ENCODE measurements at regions not wholly inside any gene's neighbourhood (a gene's known extent, or its start where the extent isn't known, plus 50 kb on each side); places are given as distances from the start of the nearest gene placed in this dataset.

DNA sequence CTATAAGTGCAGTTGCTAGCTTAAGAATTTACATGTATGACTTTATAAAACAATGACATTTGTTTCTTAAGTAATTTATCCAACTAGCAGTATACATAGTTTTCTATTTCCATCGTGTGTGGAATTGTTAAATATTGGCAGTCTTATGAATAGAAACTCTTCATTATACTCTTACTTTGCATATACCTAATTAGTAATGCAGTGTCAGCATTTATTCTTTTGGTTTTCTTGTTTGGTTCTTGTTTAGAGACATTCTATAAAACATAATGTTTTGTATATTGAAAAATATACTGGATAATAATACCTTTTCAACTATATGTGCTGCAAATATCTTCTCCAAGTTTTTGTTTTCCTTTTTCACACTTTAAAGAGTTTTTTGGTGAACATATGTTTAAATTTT lies 760.2 kb downstream of the VGLL3 start:
- H3K9me3 ChIP-seq (ENCODE audit: control insufficient read depth in 4 of 4, low read length in 3 of 4) = no peaks in the 10 kb centered on the region
- no peak for DNase-seq (ENCODE audit: low spot score)
- no peak overlapping the region for H3K27ac ChIP-seq (ENCODE audit: low read depth in 1 of 2, low read length in 2 of 2)
- H3K36me3 ChIP-seq (ENCODE audit: control insufficient read depth in 4 of 4, insufficient read depth in 3 of 4, low read depth in 1 of 4, low read length in 3 of 4) = no peaks in the 10 kb centered on the region
- 61% methylated on average over 1 of the region's 1 CpG for WGBS
- H3K9ac ChIP-seq (ENCODE audit: low read depth in 1 of 2, low read length in 2 of 2) = no peak overlapping the region
- no peaks in the 10 kb centered on the region for H3K27me3 ChIP-seq (ENCODE audit: control insufficient read depth in 4 of 4, insufficient read depth in 4 of 4, low read length in 3 of 4)
- H3K4me1 ChIP-seq (ENCODE audit: control insufficient read depth in 4 of 4, insufficient read depth in 4 of 4, low read length in 3 of 4) = no peaks in the 10 kb centered on the region
- no peak for TF ChIP-seq HNF4G (IDR thresholded peaks at IDR 0.05)
- no peak for TF ChIP-seq HNF4A (conservative IDR thresholded peaks at IDR 0.05)
- TF ChIP-seq GABPA (IDR thresholded peaks at IDR 0.05 in 1 of 2, conservative IDR thresholded peaks at IDR 0.05 in 1 of 2) = no peak
- TF ChIP-seq NR2F2 (IDR thresholded peaks at IDR 0.05) = no peak
- TF ChIP-seq, protein P1, sequence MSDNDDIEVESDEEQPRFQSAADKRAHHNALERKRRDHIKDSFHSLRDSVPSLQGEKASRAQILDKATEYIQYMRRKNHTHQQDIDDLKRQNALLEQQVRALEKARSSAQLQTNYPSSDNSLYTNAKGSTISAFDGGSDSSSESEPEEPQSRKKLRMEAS (IDR thresholded peaks at IDR 0.05) = no peak
- no peak for TF ChIP-seq YY1 (IDR thresholded peaks at IDR 0.05)
- no peak for TF ChIP-seq FOXA1 (IDR thresholded peaks at IDR 0.05)
- no peak for TF ChIP-seq EGR1 (IDR thresholded peaks at IDR 0.05; ENCODE audit: low read depth in 2 of 2)
- no peak overlapping the region for H3K4me3 ChIP-seq (ENCODE audit: low read depth in 1 of 3, low read length in 3 of 3)

DNA sequence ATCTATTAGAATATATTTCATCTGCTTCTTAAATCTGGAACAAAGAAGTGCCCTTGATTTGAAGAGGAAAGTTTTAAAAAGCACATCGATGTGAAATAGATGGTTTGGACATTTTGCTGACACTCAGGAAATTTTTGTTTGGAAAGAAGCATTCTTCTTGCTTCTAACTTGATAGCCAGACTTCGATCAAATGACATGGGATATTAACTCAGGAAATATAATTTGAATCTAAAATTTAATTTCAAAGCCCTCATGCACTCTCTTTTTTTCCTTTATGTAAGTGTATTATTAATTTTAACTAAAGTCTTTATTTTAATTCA lies 761.2 kb downstream of the VGLL3 start:
- WGBS = 70% methylated on average over 2 of the region's 2 CpGs
- no peak for DNase-seq (ENCODE audit: low spot score)
- Histone ChIP-seq H3K27me3 (ENCODE audit: control insufficient read depth in 4 of 4, insufficient read depth in 4 of 4, low read length in 3 of 4) (no peaks in the 10 kb centered on the region), H3K4me1 (ENCODE audit: control insufficient read depth in 4 of 4, insufficient read depth in 4 of 4, low read length in 3 of 4) (no peaks in the 10 kb centered on the region), H3K9me3 (ENCODE audit: control insufficient read depth in 4 of 4, low read length in 3 of 4) (no peaks in the 10 kb centered on the region), H3K27ac (ENCODE audit: low read depth in 1 of 2, low read length in 2 of 2) (no peak overlapping the region), H3K9ac (ENCODE audit: low read depth in 1 of 2, low read length in 2 of 2) (no peak overlapping the region), H3K4me3 (ENCODE audit: low read depth in 1 of 3, low read length in 3 of 3) (no peak overlapping the region), H3K36me3 (ENCODE audit: control insufficient read depth in 4 of 4, insufficient read depth in 3 of 4, low read depth in 1 of 4, low read length in 3 of 4) (no peaks in the 10 kb centered on the region)
- TF ChIP-seq FOXA2 (IDR thresholded peaks at IDR 0.05) = no peak
- TF ChIP-seq RXRA (IDR thresholded peaks at IDR 0.05) = no peak
- TF ChIP-seq GABPA (IDR thresholded peaks at IDR 0.05 in 1 of 2, conservative IDR thresholded peaks at IDR 0.05 in 1 of 2) = no peak
- TF ChIP-seq JUND (IDR thresholded peaks at IDR 0.05) = no peak
- TF ChIP-seq, protein P2, sequence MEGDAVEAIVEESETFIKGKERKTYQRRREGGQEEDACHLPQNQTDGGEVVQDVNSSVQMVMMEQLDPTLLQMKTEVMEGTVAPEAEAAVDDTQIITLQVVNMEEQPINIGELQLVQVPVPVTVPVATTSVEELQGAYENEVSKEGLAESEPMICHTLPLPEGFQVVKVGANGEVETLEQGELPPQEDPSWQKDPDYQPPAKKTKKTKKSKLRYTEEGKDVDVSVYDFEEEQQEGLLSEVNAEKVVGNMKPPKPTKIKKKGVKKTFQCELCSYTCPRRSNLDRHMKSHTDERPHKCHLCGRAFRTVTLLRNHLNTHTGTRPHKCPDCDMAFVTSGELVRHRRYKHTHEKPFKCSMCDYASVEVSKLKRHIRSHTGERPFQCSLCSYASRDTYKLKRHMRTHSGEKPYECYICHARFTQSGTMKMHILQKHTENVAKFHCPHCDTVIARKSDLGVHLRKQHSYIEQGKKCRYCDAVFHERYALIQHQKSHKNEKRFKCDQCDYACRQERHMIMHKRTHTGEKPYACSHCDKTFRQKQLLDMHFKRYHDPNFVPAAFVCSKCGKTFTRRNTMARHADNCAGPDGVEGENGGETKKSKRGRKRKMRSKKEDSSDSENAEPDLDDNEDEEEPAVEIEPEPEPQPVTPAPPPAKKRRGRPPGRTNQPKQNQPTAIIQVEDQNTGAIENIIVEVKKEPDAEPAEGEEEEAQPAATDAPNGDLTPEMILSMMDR (IDR thresholded peaks at IDR 0.05; ENCODE audit: low read depth, low read length, missing input control) = no peak
- TF ChIP-seq EGR1 (IDR thresholded peaks at IDR 0.05; ENCODE audit: low read depth in 2 of 2) = no peak
- TF ChIP-seq, protein P3, sequence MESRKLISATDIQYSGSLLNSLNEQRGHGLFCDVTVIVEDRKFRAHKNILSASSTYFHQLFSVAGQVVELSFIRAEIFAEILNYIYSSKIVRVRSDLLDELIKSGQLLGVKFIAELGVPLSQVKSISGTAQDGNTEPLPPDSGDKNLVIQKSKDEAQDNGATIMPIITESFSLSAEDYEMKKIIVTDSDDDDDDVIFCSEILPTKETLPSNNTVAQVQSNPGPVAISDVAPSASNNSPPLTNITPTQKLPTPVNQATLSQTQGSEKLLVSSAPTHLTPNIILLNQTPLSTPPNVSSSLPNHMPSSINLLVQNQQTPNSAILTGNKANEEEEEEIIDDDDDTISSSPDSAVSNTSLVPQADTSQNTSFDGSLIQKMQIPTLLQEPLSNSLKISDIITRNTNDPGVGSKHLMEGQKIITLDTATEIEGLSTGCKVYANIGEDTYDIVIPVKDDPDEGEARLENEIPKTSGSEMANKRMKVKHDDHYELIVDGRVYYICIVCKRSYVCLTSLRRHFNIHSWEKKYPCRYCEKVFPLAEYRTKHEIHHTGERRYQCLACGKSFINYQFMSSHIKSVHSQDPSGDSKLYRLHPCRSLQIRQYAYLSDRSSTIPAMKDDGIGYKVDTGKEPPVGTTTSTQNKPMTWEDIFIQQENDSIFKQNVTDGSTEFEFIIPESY (IDR thresholded peaks at IDR 0.05) = no peak
- TF ChIP-seq, protein P4, sequence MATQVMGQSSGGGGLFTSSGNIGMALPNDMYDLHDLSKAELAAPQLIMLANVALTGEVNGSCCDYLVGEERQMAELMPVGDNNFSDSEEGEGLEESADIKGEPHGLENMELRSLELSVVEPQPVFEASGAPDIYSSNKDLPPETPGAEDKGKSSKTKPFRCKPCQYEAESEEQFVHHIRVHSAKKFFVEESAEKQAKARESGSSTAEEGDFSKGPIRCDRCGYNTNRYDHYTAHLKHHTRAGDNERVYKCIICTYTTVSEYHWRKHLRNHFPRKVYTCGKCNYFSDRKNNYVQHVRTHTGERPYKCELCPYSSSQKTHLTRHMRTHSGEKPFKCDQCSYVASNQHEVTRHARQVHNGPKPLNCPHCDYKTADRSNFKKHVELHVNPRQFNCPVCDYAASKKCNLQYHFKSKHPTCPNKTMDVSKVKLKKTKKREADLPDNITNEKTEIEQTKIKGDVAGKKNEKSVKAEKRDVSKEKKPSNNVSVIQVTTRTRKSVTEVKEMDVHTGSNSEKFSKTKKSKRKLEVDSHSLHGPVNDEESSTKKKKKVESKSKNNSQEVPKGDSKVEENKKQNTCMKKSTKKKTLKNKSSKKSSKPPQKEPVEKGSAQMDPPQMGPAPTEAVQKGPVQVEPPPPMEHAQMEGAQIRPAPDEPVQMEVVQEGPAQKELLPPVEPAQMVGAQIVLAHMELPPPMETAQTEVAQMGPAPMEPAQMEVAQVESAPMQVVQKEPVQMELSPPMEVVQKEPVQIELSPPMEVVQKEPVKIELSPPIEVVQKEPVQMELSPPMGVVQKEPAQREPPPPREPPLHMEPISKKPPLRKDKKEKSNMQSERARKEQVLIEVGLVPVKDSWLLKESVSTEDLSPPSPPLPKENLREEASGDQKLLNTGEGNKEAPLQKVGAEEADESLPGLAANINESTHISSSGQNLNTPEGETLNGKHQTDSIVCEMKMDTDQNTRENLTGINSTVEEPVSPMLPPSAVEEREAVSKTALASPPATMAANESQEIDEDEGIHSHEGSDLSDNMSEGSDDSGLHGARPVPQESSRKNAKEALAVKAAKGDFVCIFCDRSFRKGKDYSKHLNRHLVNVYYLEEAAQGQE (IDR thresholded peaks at IDR 0.05) = no peak
- no peak for TF ChIP-seq RAD21 (IDR thresholded peaks at IDR 0.05)
- TF ChIP-seq SP1 (IDR thresholded peaks at IDR 0.05) = no peak
- no peak for TF ChIP-seq YY1 (IDR thresholded peaks at IDR 0.05)
- TF ChIP-seq NR2F2 (IDR thresholded peaks at IDR 0.05) = no peak
- TF ChIP-seq HNF4G (IDR thresholded peaks at IDR 0.05) = no peak
- TF ChIP-seq, protein P5, sequence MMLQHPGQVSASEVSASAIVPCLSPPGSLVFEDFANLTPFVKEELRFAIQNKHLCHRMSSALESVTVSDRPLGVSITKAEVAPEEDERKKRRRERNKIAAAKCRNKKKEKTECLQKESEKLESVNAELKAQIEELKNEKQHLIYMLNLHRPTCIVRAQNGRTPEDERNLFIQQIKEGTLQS (IDR thresholded peaks at IDR 0.05) = no peak
- no peak for TF ChIP-seq HNF4A (conservative IDR thresholded peaks at IDR 0.05)
- TF ChIP-seq, protein P1 (IDR thresholded peaks at IDR 0.05) = no peak
- no peak for TF ChIP-seq FOXA1 (IDR thresholded peaks at IDR 0.05)
